ENCODE measurements at regions not wholly inside any gene's neighbourhood (a gene's known extent, or its start where the extent isn't known, plus 50 kb on each side); places are given as distances from the start of the nearest gene placed in this dataset.

DNA sequence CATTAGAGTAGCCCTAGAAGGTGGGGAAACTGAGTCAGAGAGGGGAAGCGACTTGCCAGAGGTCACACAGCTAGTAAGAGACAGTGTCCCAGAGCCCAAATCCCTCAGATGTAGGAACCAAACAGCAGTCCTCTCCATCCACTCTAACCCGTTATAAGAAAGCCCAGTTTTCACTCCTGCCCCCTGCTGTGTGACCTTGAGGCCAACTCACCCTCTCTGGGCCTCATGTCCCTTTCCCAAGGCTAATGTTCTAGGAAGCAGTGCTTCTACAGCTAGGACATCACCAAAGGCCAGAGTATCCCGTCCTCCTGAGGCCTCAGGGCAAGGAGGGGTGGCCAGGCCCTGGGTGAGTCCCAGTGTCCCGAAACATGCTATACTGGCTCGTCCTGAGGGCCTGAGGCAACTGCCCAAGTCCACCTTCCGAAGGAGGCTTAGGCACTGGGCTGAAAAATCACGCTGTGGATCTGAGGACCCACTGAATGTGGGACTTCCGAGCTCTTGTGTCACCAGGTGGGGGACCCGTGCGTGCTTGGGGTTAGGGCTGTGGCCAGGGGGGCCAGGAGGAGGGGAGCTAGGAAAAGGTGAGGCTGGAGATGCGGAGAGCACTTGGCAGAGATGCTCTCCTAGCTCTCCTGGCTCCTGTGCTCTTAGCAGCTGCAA is 109.2 kb upstream of the SLC6A11 start:
- TF ChIP-seq, protein P1, sequence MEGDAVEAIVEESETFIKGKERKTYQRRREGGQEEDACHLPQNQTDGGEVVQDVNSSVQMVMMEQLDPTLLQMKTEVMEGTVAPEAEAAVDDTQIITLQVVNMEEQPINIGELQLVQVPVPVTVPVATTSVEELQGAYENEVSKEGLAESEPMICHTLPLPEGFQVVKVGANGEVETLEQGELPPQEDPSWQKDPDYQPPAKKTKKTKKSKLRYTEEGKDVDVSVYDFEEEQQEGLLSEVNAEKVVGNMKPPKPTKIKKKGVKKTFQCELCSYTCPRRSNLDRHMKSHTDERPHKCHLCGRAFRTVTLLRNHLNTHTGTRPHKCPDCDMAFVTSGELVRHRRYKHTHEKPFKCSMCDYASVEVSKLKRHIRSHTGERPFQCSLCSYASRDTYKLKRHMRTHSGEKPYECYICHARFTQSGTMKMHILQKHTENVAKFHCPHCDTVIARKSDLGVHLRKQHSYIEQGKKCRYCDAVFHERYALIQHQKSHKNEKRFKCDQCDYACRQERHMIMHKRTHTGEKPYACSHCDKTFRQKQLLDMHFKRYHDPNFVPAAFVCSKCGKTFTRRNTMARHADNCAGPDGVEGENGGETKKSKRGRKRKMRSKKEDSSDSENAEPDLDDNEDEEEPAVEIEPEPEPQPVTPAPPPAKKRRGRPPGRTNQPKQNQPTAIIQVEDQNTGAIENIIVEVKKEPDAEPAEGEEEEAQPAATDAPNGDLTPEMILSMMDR (IDR thresholded peaks at IDR 0.05; ENCODE audit: extremely low read depth in 1 of 2, insufficient read depth in 1 of 2, low read depth in 1 of 2, low read length in 2 of 2): no peak
- TF ChIP-seq POLR2AphosphoS5 (IDR thresholded peaks at IDR 0.05; ENCODE audit: insufficient read depth, low read depth, low read length): no peak
- no peak for TF ChIP-seq MYC (IDR thresholded peaks at IDR 0.05; ENCODE audit: low read depth, low read length)
- TF ChIP-seq FOS (IDR thresholded peaks at IDR 0.05; ENCODE audit: borderline replicate concordance, insufficient read depth, low read length): no peak
- TF ChIP-seq POLR2A (IDR thresholded peaks at IDR 0.05; ENCODE audit: low read depth, low read length): no peak
- TF ChIP-seq EZH2 (IDR thresholded peaks at IDR 0.05; ENCODE audit: borderline replicate concordance, low read depth, low read length, severe bottlenecking): no peak
- no peak for TF ChIP-seq JUN (IDR thresholded peaks at IDR 0.05; ENCODE audit: borderline replicate concordance, insufficient read depth, insufficient read length, low read depth)
- TF ChIP-seq, protein P2, sequence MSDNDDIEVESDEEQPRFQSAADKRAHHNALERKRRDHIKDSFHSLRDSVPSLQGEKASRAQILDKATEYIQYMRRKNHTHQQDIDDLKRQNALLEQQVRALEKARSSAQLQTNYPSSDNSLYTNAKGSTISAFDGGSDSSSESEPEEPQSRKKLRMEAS (IDR thresholded peaks at IDR 0.05; ENCODE audit: insufficient read depth, insufficient read length): no peak
